ENCODE measurements at regions not wholly inside any gene's neighbourhood (a gene's known extent, or its start where the extent isn't known, plus 50 kb on each side); places are given as distances from the start of the nearest gene placed in this dataset.

DNA sequence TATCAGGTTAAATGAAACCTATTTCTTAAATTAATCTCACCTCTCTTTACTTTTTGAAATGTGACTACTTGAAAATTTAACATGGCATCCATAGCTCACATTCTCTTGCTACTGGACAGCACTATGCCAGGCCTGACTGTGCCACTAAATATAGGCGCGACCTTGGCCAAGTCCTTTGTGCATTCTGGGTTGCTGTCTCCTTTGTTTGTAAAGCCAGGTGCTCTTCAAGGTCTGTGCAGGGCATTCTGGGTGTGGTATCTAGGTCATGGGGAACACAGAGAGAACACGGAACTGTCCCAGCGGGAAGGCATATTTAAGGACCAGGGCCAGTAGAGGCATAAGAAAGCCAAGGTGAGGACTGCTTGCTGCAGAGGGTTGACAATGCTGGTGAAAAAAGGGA is 121.2 kb downstream of the ZNF664 start:
- no peak for TF ChIP-seq HOXB5 (CRISPR knock-in tag; IDR thresholded peaks at IDR 0.05)
- TF ChIP-seq CEBPB (IDR thresholded peaks at IDR 0.05) = no peak
- no peak for TF ChIP-seq ELK1 (IDR thresholded peaks at IDR 0.05; ENCODE audit: low read depth, low read length)
- TF ChIP-seq JUN (IDR thresholded peaks at IDR 0.05) = no peak
- no peak for TF ChIP-seq REST (IDR thresholded peaks at IDR 0.05)
- TF ChIP-seq HEYL (CRISPR knock-in tag; IDR thresholded peaks at IDR 0.05) = no peak
- TF ChIP-seq MAFK (IDR thresholded peaks at IDR 0.05; ENCODE audit: partially characterized antibody) = no peak
- TF ChIP-seq ZFP36 (IDR thresholded peaks at IDR 0.05; ENCODE audit: borderline replicate concordance, partially characterized antibody) = no peak
- no peak for TF ChIP-seq KDM5A (IDR thresholded peaks at IDR 0.05)
- TF ChIP-seq, protein P1, sequence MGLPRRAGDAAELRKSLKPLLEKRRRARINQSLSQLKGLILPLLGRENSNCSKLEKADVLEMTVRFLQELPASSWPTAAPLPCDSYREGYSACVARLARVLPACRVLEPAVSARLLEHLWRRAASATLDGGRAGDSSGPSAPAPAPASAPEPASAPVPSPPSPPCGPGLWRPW (IDR thresholded peaks at IDR 0.05) = no peak
- TF ChIP-seq PHF8 (IDR thresholded peaks at IDR 0.05; ENCODE audit: borderline replicate concordance, low read depth) = no peak
- TF ChIP-seq FOXS1 (CRISPR knock-in tag; IDR thresholded peaks at IDR 0.05) = no peak
- no peak for TF ChIP-seq RCOR1 (IDR thresholded peaks at IDR 0.05; ENCODE audit: low read depth, low read length)
- TF ChIP-seq GATA3 (IDR thresholded peaks at IDR 0.05; ENCODE audit: borderline replicate concordance) = no peak
- no peak for TF ChIP-seq FOSB (CRISPR knock-in tag; IDR thresholded peaks at IDR 0.05)
- no peak overlapping the region for H3K4me3 ChIP-seq
- 93% methylated on average over 4 of the region's 4 CpGs for WGBS (ENCODE audit: missing lambda C conversion rate)
- H3K4me1 ChIP-seq = no peaks in the 10 kb centered on the region
- ATAC-seq (no peak), FAIRE-seq (no peak), DNase-seq (ENCODE audit: low read depth in 1 of 2, low spot score in 1 of 2) (no peak)
- POLR2A ChIA-PET = no interaction called here
- no peak overlapping the region for H3K27ac ChIP-seq
- CTCF ChIA-PET = no interaction called here
- H3K9me3 ChIP-seq = 0 out of 3 replicates have a peak, but pooled peaks cover 7% of the 10 kb centered on the region
- no peak overlapping the region for H3K4me2 ChIP-seq

DNA sequence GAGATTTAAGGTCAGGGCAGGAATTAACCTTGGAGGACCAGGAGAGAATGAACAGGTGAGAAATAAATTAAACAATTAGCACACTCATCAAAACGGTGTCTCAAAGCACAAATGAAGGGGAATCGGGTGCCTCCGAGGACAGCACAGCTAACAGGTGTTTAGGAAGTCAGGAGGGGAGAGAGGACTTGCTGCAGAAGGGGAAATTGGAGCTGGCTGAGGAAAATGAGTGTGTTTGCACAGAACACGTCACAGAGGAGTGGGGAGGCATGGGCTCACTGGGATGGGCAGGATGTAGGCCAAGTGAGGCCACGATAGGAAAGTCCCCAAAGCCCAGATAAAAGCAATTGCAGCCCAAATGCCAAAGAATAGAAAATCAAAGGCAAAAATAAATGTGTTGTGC is 121.7 kb downstream of the ZNF664 start:
- FAIRE-seq = no peak
- ChIA-PET CTCF (no interaction called here), POLR2A (no interaction called here)
- Histone ChIP-seq H3K4me2 (no peak overlapping the region), H3K4me3 (no peak overlapping the region), H3K27ac (no peak overlapping the region), H3K9me3 (0 out of 3 replicates have a peak, but pooled peaks cover 7% of the 10 kb centered on the region), H3K4me1 (no peaks in the 10 kb centered on the region)
- no peak for TF ChIP-seq RARB (CRISPR knock-in tag; IDR thresholded peaks at IDR 0.05)
- TF ChIP-seq ZFP36 (IDR thresholded peaks at IDR 0.05; ENCODE audit: borderline replicate concordance, partially characterized antibody) = no peak
- no peak for TF ChIP-seq NR3C1 (IDR thresholded peaks at IDR 0.05)
- peak; percentile 40 for TF ChIP-seq MAFK (IDR thresholded peaks at IDR 0.05; ENCODE audit: partially characterized antibody)
- no peak for TF ChIP-seq CHD4 (IDR thresholded peaks at IDR 0.05; ENCODE audit: borderline replicate concordance)
- TF ChIP-seq HOXA7 (CRISPR knock-in tag; IDR thresholded peaks at IDR 0.05) = no peak
- no peak for TF ChIP-seq FOSL2 (IDR thresholded peaks at IDR 0.05)
- no peak for TF ChIP-seq FOSL2 (CRISPR knock-in tag; IDR thresholded peaks at IDR 0.05)
- TF ChIP-seq POLR2A (IDR thresholded peaks at IDR 0.05; ENCODE audit: low read length) = no peak
- peak in 1 of 2 experiments; percentile 38; a peak in 2 of 6 replicates for ATAC-seq
- WGBS (ENCODE audit: missing lambda C conversion rate) = 31% methylated on average over 5 of the region's 5 CpGs
- DNase-seq (ENCODE audit: low read depth in 1 of 2, low spot score in 1 of 2) = peak in 1 of 2 experiments; percentile 24
